Osteoblast (primary cell): ENCODE measurements at regions not wholly inside any gene's neighbourhood (a gene's known extent, or its start where the extent isn't known, plus 50 kb on each side); places are given as distances from the start of the nearest gene placed in this dataset.

ENCODE experiments used
- DNase-seq: peaks from one replicate; pipeline ENCODE4 v3.0.0; 2011; ENCODE audit warnings: low spot score, mixed read lengths; ENCODE audit not compliant: insufficient read length; ENCODE audit errors: missing footprints
- H2AFZ ChIP-seq: 2 replicates; pipeline ENCODE4 v1.6.0; 2011; ENCODE audit warnings: mild to moderate bottlenecking, low read length
- H3K27ac ChIP-seq: 2 replicates; pipeline ENCODE4 v1.5.1; 2011; ENCODE audit warnings: mild to moderate bottlenecking, low read depth, low read length, moderate library complexity
- H3K27me3 ChIP-seq: 2 replicates; pipeline ENCODE4 v1.6.0; 2012; ENCODE audit warnings: mild to moderate bottlenecking, control low read depth, inconsistent platforms, low read length, moderate library complexity; ENCODE audit not compliant: insufficient read depth
- H3K36me3 ChIP-seq: 2 replicates; pipeline ENCODE4 v1.5.1; 2011; ENCODE audit warnings: mild to moderate bottlenecking, low read length, control low read depth, moderate library complexity; ENCODE audit not compliant: insufficient read depth
- H3K4me1 ChIP-seq: 2 replicates; pipeline ENCODE4 v1.5.1; 2011; ENCODE audit warnings: mild to moderate bottlenecking, low read length, control low read depth, moderate library complexity; ENCODE audit not compliant: insufficient read depth
- H3K4me2 ChIP-seq: 2 replicates; pipeline ENCODE4 v1.6.0; 2011; ENCODE audit warnings: mild to moderate bottlenecking, low read length; ENCODE audit not compliant: insufficient read depth
- H3K4me3 ChIP-seq: fragments of 200-600 bp; sonication (generic); 3 replicates; pipeline ENCODE4 v1.5.1; 2012; ENCODE audit warnings: mild to moderate bottlenecking, low read length, inconsistent platforms; ENCODE audit not compliant: insufficient read depth
- H3K79me2 ChIP-seq: 2 replicates; pipeline ENCODE4 v1.6.0; 2012; ENCODE audit warnings: mild to moderate bottlenecking, low read length, control low read depth, inconsistent platforms; ENCODE audit not compliant: insufficient read depth
- H3K9me3 ChIP-seq: 2 replicates; pipeline ENCODE4 v1.5.1; 2011; ENCODE audit warnings: low read depth, low read length, control low read depth
- H4K20me1 ChIP-seq: 2 replicates; pipeline ENCODE4 v1.6.0; 2012; ENCODE audit warnings: mild to moderate bottlenecking, low read length, control low read depth; ENCODE audit not compliant: insufficient read depth
- CTCF ChIP-seq: IDR thresholded peaks from 2 replicates; pipeline ENCODE4 v1.5.1; 2011; ENCODE audit warnings: mild to moderate bottlenecking, low read depth, low read length, moderate library complexity; ENCODE audit errors: extremely low read depth

- Histone ChIP-seq H3K27me3 (peaks cover 28% of the 10 kb centered on the region), H3K79me2 (no peaks in the 10 kb centered on the region), H3K9me3 (no peaks in the 10 kb centered on the region), H3K4me3 (no peak overlapping the region), H3K36me3 (no peaks in the 10 kb centered on the region), H3K4me2 (peak overlapping the region; percentile 55), H2AFZ (no peak overlapping the region), H3K27ac (no peak overlapping the region), H4K20me1 (no peaks in the 10 kb centered on the region), H3K4me1 (peaks cover 30% of the 10 kb centered on the region)
- TF ChIP-seq CTCF, result no peak
- DNase-seq, result peak; percentile 27
Observed at GRCh38 chr1:20405051-20405754, 80.8 kb downstream of the CAMK2N1 start.
